ENCODE measurements at regions not wholly inside any gene's neighbourhood (a gene's known extent, or its start where the extent isn't known, plus 50 kb on each side); places are given as distances from the start of the nearest gene placed in this dataset.

- TF ChIP-seq, protein P1, sequence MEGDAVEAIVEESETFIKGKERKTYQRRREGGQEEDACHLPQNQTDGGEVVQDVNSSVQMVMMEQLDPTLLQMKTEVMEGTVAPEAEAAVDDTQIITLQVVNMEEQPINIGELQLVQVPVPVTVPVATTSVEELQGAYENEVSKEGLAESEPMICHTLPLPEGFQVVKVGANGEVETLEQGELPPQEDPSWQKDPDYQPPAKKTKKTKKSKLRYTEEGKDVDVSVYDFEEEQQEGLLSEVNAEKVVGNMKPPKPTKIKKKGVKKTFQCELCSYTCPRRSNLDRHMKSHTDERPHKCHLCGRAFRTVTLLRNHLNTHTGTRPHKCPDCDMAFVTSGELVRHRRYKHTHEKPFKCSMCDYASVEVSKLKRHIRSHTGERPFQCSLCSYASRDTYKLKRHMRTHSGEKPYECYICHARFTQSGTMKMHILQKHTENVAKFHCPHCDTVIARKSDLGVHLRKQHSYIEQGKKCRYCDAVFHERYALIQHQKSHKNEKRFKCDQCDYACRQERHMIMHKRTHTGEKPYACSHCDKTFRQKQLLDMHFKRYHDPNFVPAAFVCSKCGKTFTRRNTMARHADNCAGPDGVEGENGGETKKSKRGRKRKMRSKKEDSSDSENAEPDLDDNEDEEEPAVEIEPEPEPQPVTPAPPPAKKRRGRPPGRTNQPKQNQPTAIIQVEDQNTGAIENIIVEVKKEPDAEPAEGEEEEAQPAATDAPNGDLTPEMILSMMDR (IDR thresholded peaks at IDR 0.05): no peak
- ATAC-seq (ENCODE audit: low FRiP score) (no peak), DNase-seq (ENCODE audit: low spot score) (no peak)
Measured at GRCh38 chr9:16092142-16093091, 539.6 kb downstream of the CCDC171 start.

GRCh38 chr9:16098306-16098705, 545.5 kb downstream of the CCDC171 start:
- ATAC-seq (ENCODE audit: low FRiP score): no peak
- no peak for DNase-seq (ENCODE audit: low spot score)
- TF ChIP-seq, protein P1 (IDR thresholded peaks at IDR 0.05): no peak

DNA sequence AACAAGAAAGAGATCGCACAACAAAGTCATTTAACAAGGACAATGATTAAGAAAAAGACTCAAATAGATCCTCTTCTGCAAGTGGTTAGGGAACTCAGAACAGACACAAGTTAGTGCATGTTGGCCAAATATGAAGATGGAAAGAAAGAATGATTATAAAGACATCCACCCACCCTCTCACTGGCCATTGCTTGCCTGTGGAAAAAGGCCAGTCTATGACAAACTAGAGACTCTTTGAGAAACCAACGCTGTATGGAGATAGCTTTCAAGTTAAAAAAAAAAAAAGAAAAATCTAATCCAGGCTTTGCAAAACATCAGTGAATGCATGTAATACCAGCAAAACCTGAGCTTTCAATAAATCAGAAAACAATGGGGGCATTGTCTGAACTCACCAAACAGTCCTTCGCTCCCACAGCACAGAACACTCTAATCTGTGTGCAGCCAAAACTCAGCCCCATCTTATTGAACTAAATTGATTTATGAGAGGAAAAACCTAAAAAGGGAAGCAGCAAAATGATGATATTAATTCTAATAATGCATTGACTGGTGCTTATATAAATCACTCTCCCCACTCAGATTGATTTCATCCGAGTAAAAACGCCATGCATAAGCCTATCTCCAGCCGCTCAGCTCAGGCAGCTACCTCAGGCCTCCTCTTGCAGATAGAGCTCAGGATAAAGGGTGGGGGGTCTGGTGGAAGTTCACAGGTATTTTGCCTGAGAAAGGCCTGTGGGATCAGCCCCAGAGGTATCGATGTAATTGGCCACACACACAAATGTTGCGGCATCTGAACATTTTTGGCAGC, 547.1 kb downstream of the CCDC171 start:
- ATAC-seq (ENCODE audit: low FRiP score): no peak
- no peak for DNase-seq (ENCODE audit: low spot score)
- TF ChIP-seq, protein P1 (IDR thresholded peaks at IDR 0.05): no peak

DNA sequence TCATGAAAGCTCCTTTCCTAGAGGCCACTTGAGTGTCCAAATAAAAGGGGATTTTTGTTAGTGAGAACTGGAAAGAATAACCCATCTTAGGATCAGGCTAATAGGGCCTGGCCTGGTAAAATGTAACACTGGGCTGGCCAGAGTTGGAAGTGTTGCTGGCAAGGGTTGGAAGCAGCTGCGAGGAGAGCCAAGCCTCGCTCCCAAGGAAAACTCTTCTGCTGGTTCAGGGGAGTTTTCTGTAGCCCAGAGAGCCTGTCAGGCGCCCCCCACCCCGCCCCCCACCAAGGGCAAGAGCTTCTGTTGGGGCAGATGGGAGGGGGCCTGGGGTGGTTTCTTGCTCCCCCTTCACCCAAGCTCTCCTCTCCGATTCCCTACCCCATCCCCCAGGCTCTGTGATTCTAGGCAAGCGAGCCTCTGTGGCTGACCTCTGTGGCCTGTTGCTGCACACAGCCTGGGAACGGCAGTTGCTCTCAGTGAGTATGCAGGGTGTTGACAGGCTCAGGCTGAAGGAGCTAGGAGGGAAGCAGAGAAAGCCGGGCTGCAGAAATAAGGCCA, 547.8 kb downstream of the CCDC171 start:
- ATAC-seq (ENCODE audit: low FRiP score) (peak; percentile 67), DNase-seq (ENCODE audit: low spot score) (no peak)
- TF ChIP-seq, protein P1 (IDR thresholded peaks at IDR 0.05): no peak

- TF ChIP-seq, protein P1 (IDR thresholded peaks at IDR 0.05): no peak
- ATAC-seq (ENCODE audit: low FRiP score) (no peak), DNase-seq (ENCODE audit: low spot score) (no peak)
Measured at GRCh38 chr9:16102154-16102553, 549.3 kb downstream of the CCDC171 start.

DNA sequence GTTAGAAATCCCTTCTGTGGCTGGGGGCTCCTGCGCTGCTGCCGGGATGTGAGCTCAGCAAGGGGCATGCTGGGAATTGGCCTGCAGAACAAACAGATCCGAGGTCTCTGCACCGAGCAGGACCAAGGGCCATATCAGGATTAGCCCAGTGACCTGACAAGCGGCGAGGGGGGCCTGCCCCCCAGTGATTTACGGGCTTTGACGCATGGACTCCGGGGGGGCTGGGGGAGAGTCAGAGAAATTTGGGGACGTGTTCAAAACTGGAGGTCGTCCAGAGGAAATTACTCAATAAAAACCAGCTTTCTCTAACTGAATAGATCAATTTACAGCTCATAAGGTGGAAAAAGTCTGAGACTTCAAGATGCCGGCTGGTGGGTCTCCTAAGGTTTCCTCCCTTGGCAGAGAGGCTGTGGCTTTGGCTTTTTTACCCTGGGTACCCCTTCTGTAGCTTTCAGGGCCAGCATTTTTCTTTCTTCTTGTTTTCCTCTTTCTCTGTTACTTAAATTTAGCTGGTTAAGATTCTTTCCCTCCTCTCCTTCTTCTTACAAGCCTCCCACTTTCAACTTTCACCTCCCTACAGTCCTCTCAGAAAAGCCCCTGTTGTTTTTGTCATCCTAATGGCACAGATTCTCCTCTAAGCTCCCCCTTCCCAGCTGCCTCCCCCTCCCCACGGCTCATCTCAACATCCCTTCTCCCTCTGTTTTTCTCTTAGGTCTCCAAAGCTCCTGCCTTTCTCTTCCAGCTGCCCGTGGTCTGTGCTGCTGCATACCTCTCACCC, 551.0 kb downstream of the CCDC171 start:
- DNase-seq (ENCODE audit: low spot score) (peak; percentile 56), ATAC-seq (ENCODE audit: low FRiP score) (peak; percentile 61)
- TF ChIP-seq, protein P1 (IDR thresholded peaks at IDR 0.05): no peak
